NOMO-1 treated with DMSO at 0.1 percent for 48 hours (cell line): ENCODE measurements at regions not wholly inside any gene's neighbourhood (a gene's known extent, or its start where the extent isn't known, plus 50 kb on each side); places are given as distances from the start of the nearest gene placed in this dataset.
"Not testable (repeated sequence)": the region's sequence is repeated elsewhere in the genome, so short reads cannot be mapped to it uniquely, and the experiment has no call there.

Experiments used
- DNase-seq: peaks from one replicate; lab custom pipeline; 2025; ENCODE audit not compliant: unreplicated experiment; lab: John Stamatoyannopoulos, UW

- DNase-seq, result no peak
Measured at GRCh38 chr13:50543782-50544181, 299.7 kb downstream of the DLEU7 start.

DNA sequence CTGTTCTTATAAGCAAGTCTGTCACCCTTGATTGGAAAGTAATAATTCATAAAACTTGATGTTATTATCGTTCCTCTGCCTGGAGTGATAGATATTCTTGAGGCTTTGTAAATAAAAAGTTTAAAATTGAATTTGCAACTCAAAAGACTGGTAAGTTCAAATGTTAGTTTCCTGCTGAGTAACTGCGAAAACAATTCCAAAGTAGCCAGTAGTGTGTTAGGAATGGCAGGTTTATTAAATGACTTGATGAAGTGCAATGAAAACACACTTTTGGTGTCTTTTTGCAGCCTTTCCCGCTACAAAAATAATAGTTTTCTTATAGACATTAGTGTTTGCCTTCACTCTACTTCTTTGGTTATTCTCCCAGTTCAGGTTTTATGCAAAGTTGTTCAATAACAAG is 299.3 kb downstream of the DLEU7 start:
- DNase-seq, result no peak

DNA sequence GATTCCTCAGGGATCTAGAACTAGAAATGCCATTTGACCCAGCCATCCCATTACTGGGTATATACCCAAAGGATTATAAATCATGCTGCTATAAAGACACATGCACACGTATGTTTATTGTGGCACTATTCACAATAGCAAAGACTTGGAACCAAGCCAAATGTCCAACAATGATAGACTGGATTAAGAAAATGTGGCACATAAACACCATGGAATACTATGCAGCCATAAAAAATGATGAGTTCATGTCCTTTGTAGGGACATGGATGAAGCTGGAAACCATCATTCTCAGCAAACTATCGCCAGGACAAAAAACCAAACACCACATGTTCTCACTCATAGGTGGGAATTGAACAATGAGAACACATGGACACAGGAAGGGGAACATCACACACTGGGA is 296.3 kb downstream of the DLEU7 start:
- DNase-seq, result not testable (repeated sequence)

- DNase-seq, result peak; percentile 10
Measured at GRCh38 chr13:50548586-50548985, 294.9 kb downstream of the DLEU7 start.

- DNase-seq, result no peak
Measured at GRCh38 chr13:50549221-50549942, 294.1 kb downstream of the DLEU7 start.

- DNase-seq, result no peak
Measured at GRCh38 chr13:50550151-50550550, 293.3 kb downstream of the DLEU7 start.

- no peak for DNase-seq
Measured at GRCh38 chr13:50552424-50552966, 291.0 kb downstream of the DLEU7 start.

GRCh38 chr13:50561739-50562138 is 281.8 kb downstream of the DLEU7 start:
- DNase-seq, result no peak

- no peak for DNase-seq
Measured at GRCh38 chr13:50566646-50567045, 276.8 kb downstream of the DLEU7 start.

DNA sequence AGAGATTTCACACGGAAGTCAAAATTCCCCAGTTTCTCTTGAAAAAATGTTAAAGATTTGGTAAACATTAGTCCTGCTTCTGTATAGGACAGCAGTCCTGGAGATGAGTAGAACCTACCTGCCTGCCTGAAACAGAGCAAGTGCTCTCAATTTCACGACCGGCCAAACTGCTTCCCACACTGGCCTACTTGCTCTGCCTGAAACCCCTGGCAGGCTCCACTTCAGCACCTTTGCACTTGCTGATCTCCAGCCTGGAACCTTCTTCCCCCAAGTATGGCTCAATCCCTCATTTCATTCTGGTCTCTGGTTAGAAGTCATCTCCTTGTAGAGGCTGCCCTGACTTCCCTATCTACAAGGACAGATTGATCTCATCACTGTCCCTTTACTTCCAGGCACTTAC is 271.4 kb downstream of the DLEU7 start:
- no peak for DNase-seq

- DNase-seq, result no peak
Measured at GRCh38 chr13:50573066-50573465, 270.4 kb downstream of the DLEU7 start.

GRCh38 chr13:50574731-50575130 is 268.8 kb downstream of the DLEU7 start:
- no peak for DNase-seq

GRCh38 chr13:50575138-50575537 is 268.4 kb downstream of the DLEU7 start:
- DNase-seq, result no peak

DNA sequence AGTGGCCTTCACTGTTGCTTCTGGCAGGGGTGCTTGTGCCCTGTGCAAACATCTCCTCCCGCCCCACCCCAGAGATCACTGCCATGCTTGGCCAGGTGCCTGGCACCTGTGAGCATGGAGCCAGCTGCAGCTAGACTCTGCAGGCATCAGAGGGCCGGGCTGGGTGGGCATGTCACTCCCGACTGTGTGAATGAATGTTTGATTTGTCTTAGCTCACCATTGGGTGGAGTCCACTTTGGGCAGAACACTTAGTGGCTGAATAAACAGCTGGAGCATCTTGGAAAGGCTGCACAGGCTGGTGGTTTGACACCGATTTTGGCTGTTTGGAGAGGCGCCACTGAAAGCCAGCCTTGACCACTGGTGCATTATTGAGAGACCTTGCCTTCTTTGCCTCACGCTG is 267.3 kb downstream of the DLEU7 start:
- DNase-seq, result no peak

GRCh38 chr13:50577806-50578205 is 265.7 kb downstream of the DLEU7 start:
- no peak for DNase-seq

DNA sequence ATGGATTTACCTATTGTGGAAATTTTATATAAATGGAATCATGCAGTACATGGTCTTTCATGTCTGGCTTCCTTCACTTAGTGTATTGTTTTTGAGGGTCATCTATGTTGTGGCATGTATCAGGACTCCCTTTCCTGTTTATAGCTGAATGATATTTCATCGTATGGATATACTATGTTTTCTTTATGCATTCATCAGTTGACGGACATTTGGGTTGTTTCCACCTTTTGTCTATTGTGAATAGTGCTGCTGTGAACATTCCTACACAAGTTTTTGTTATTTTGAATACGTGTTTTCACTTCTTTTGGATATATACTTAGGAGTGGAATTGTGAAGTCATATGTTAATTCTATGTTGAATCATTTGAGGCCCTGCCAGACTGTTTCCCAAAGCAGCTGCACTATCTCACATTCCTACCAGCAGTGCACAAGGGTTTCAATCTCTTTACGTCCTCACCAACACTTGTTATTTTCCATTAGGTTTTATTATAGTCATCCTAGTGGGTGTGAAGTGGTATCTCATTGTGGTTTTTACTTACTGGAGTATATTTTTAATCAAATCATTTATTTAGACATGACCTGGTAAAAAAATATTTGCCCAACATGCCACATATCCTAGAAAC is 262.7 kb downstream of the DLEU7 start:
- no peak for DNase-seq

GRCh38 chr13:50581586-50582196 is 261.8 kb downstream of the DLEU7 start:
- DNase-seq, result no peak

DNA sequence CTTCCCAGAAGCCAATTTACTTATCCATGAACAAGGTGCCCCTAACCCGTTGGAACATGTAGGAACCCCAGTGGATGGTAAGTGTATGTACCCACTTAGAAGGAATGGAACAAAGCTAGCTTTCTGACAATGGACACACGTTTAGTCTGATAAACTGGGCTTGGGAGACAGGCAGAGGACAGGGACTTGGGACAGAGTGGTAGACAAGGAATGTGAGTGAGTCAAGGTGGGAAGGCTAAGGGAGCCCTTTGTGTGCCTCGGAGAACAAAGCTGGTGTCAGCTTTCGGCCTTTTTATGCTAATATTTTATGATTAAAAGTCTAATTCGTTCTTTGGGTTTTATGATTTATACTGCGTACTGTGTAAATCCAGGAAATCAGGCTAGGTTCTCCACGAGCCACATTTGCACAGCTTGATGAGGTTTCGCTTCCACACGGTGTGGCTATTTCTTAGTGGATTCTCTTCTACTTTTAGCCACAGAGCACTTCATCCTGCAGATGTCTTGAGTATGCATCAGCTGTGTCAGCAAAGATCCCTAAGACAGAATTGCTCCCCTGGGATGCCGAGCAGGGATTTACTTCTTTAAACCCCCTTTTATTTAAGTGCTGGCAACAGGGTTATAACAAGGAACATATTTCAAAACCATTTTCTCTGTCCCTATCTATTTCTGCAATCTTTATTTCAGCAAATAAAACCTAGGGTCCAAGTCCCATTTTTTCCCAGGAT is 258.5 kb downstream of the DLEU7 start:
- no peak for DNase-seq

GRCh38 chr13:50585674-50586413 is 257.6 kb downstream of the DLEU7 start:
- no peak for DNase-seq

DNA sequence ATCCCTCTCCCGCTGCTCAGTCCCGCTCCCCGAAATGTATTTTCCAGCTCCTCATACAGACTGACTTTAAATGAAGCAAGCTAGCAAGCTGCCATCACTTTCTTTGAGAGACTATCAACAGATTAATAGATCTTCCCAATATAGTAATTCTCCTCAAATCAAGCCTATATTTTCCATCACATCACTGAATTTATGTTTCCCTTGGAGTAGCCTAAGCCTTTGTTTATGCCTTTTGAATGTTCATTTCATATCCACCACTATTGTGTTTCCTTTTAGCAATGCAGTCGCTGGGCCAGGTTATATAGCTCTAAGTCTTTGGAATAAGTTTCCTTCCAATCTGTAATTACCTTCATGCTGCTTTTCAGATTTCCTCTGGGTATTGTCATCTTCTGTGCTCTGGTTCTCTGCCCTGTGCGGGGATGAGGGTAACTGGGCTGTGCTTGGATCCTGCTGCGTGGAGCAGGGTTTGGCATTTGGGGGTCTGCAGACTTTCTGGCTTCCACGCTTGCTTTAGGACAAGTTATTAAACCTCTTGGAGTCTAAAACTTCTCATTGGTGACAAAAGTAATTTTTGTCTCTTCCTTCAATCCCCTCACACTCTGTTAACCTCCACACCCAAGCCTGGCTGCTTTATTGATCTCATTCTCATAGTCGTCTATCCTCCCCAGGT is 256.9 kb downstream of the DLEU7 start:
- DNase-seq, result no peak
